GM18867 (cell line): ENCODE measurements at regions not wholly inside any gene's neighbourhood (a gene's known extent, or its start where the extent isn't known, plus 50 kb on each side); places are given as distances from the start of the nearest gene placed in this dataset.
"Not testable (repeated sequence)": the region's sequence is repeated elsewhere in the genome, so short reads cannot be mapped to it uniquely, and the experiment has no call there.

Source experiments
- ATAC-seq: cut with Tn5 transposase; IDR thresholded peaks from one replicate; pipeline ENCODE4 v1.9.1; 2021; ENCODE audit warnings: mild to moderate bottlenecking, moderate library complexity; ENCODE audit not compliant: unreplicated experiment

GRCh38 chr5:90071656-90072055 is 337.9 kb downstream of the CETN3 start:
- no peak for ATAC-seq

GRCh38 chr5:90071066-90071465 is 338.5 kb downstream of the CETN3 start:
- ATAC-seq = no peak

GRCh38 chr5:90066920-90067319 is 342.6 kb downstream of the CETN3 start:
- no peak for ATAC-seq

DNA sequence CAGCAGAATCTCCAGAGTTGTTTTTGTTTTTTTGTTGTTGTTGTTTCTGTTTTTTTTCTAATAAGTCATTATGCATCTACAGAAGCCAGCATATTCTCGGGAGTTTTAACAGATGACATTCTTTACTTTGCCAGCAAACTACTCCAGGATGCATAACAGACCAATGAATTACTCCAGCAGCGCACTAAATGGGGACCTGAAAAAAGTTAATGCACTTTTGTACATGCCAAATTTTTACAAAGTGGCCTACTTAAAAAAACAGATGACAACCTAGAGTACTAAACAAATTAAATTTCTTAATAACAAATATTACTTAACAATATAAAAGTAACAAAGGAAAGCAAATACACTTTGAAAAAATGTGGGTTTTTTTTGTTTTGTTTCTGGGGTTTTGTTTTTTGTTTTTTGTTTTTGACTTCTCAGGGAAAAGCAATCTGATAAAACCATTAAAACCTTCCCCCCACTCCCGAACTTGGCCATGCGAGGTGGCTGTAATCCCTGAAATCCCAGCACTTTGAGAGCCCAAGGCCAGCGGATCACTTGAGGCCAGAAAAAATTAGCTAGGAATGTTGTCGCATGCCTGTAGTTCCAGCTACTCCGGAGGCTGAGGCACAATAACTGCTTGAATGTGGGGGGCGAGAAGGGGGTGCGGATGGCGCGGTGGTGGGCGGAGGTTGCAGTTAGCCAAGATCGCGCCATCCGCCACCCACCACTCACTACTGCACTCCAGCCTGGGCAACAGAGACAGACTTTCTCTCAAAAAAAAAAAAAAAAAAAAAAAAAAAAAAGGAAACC is 352.4 kb downstream of the CETN3 start:
- ATAC-seq = no peak

- no peak for ATAC-seq
Observed at GRCh38 chr5:90055831-90056328, 353.7 kb downstream of the CETN3 start.

DNA sequence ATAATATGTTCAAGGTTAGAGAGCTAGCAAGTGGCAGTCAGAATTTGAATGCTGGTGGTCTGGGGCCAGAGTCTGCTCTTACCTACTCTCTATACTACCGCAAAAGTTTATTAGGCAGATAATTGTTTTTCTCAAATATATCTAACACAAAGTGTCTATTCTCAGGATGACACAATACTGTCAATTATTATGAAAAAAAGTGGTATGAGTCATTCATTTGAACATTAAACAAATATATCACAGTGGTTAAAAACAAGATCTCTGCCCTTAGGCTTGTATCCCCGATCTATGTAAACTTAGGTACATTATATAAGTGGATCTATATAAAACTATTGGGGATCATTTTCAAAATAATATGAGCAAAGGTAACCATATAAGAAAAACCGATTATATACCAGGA is 354.9 kb downstream of the CETN3 start:
- no peak for ATAC-seq

GRCh38 chr5:90051756-90052155 is 357.8 kb downstream of the CETN3 start:
- no peak for ATAC-seq

DNA sequence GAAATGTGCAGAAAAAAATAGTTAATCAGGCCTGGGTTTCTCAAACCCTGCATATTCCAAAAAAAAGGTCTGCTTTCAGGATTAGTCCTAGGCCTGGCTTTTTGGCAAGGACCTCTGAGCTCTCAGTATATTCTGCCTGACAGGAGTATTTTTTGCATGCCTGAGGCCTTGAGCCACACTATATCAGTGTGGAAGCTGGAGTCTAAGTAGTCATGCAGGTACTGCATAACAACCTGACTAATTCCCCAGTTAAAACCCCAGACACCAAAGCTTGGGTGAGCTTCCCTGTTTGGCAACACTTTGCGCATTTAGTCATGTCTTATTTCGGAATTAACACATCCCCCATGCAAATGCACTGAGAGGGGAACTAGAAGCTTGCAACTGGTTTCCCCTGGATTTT is 359.5 kb downstream of the CETN3 start:
- ATAC-seq = no peak

DNA sequence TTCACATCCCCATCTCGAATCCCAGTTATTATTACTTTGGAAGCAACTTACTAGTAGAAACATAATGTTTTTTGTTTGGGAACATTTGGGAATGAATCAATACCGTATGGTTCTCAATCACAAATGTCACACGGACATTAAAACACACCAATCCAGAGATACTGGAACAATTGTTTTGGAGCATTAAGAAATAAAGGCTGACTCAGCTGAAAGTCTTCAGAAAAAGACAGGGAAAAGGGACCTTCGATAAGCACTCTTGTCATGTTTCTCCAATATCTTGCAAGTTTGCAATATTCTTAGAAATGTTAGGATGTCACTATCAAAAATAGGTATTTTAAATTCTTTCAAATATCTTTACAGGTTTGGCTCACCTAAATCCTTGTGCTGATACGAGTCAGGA is 362.4 kb downstream of the CETN3 start:
- ATAC-seq = no peak

GRCh38 chr5:90040082-90040481 is 369.5 kb downstream of the CETN3 start:
- ATAC-seq = not testable (repeated sequence)

DNA sequence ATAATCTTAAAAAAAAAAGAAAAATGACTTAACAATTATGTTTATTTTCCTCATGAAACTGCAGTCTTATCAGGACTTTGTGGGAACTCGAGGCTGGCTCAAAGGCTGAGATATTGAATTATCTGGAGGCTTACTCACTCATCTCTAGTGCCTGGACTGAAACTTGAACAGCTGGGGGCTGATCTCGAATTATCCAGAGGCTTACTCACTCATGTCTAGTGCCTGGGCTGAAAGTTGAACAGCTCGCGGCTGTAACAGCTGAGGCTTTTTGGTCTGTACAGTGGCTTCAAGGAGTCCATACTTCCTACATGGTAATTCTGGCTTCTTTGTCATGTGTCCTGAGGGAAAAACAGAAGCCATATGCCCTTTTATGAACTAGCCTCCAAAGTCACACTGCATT is 371.9 kb downstream of the CETN3 start:
- no peak for ATAC-seq

GRCh38 chr5:90022711-90023053 is 386.9 kb downstream of the CETN3 start:
- no peak for ATAC-seq

DNA sequence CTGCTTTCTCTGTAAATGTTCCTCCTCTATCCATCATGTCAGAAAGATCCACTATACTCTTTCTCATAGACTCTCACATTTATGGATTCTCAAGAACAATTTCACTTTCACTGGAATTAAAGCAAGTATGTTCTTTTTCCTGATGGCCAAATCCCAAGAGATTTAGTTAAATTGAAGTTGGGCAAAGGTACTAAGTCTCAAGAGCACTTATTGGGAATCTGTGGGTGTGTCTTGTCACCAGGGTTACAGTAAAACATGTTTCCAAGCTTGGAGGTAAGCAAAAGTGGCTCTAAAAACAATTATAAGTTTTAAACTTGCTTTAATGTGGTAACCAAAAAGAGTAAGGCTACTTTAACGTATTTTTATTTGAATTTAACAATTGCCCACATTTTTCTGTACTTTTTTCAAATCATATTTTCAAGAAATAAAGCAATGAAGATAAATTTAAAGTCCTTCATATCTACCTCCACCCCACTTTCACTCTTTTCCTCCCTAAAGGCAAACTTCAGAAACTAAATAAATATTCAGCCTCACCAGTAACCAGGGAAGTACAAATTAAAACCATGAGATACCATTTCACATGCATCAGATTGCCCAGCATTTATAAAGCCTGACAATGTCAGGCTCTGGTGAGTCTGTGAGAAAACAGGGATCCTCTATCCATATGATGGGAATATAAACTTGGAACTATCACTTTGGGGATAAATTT is 387.4 kb downstream of the CETN3 start:
- no peak for ATAC-seq

DNA sequence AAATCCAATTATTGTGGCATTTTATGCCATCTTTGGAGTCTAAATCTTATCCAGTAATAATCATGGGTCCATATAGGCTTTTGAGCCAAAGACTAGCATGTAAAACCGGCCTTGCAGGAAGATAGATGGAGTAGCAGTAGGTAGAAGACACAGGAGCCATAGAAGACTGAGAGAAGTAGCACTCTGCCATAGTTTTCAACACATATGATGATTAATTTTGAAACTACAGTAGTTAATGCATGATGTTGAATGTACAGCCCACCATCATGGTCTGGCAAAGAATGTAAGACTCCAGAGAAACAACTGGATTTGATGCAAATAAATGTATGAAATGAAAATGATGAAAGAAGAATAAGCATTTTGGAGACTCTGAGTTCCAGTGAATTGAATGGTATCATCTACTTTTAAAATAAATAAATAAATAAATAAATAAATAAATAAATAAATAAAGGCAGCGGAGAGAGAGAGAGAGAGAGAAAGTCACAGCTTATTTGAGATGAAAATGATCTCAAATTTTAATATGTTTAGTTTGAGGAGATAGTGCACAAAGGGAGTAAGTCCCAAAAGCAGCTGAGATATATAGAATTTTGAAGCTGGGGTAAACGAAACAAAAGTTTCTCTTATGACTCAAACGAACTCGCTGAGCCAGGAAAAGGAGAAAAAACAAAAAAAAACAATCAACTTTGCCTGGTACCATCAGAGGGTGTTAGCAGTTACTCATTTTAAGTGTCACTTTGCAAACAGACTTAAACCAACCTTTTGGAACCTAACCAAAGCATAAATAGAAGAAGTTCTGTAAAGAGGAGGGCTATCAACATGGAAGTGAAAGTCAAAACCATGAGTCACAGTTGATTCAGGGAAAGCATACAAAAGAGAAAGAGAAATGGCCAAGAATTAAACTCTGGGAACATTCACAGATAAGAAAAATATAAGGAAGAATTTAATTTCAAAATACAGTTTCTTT is 388.7 kb downstream of the CETN3 start:
- peak; percentile 98 for ATAC-seq

- no peak for ATAC-seq
Observed at GRCh38 chr5:90017239-90017638, 392.3 kb downstream of the CETN3 start.

- ATAC-seq = peak; percentile 92
Observed at GRCh38 chr5:90015584-90016018, 394.0 kb downstream of the CETN3 start.

DNA sequence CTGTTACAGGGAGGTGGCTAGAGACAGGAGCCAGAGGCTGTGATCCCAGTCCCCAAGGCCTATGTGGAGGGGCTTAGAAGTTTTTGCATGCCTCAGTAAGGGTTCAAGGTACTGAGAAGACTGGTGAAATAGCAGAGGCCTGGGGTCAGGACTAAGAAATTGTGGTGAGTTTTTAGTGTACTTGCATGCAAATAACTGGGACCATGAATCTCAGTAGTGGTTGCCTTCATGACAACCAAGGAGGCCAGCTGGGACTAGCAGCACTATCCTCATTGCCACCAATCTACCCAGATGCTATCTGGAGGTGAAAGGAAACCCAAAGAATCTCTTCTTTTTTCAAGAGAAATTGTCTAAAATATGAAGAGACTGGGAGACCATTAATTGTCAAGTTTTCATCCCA is 395.1 kb downstream of the CETN3 start:
- ATAC-seq = peak; percentile 87

GRCh38 chr5:90000351-90000750 is 409.2 kb downstream of the CETN3 start:
- ATAC-seq = no peak

DNA sequence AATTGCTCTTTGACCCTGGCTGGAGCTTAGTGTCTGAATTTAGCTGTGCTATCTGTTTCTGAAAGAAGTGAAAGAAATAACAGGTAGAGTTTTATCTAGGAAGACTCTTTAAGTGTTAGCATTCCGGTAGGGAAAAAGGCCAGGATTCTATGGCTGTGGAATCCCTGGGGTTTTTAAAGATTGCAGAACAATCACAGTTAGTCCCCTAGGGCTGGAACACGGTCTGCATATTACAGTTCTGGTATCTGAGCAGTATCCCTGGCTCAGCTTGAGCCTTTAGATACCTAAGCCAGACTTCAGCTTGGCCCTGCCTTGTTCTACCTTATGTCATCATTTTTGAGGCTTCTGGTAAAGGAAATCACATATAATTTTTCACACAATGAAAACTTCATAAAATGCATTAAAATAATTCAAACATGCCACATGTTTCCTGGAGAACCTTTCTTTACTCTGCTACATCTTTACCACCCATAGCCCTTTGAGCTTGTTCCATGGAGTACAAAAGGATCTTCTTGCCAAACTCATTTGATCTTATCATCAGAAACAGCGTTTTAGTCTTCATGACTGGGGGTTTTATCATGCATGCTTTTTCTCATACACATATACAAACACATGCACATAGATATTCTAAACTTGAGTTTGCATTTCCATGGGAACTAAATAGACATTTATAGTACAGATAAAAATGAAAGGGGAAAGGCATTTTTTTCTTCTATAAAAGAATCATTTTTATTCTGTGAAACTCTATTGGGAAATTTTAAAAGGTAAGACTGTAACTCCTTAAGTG is 410.8 kb downstream of the CETN3 start:
- ATAC-seq = no peak

DNA sequence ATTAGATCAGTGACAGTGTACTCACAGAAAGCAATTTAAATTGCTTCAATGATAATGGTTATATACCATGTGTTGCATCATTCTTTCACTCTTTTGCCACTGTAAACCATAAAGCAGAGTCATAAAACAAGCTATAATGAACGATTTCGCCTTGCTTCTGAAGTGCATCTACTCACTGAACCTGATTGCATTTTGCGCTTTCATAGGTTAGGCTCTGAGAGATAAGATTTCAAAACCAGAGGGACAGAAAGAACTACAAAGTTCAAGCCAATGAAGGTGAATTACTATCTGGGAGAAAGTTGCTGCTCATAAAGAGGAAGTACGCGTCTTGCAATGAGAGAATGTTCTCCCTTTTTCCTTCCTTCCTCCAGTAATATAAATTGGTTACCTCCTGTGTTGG is 412.7 kb downstream of the CETN3 start:
- no peak for ATAC-seq
